HG02610 (cell line): ENCODE measurements at regions not wholly inside any gene's neighbourhood (a gene's known extent, or its start where the extent isn't known, plus 50 kb on each side); places are given as distances from the start of the nearest gene placed in this dataset.

Experiments used
- ATAC-seq: cut with Tn5 transposase; IDR thresholded peaks from one replicate; pipeline ENCODE4 v1.9.1; 2021; ENCODE audit warnings: mild to moderate bottlenecking, moderate library complexity; ENCODE audit not compliant: unreplicated experiment

DNA sequence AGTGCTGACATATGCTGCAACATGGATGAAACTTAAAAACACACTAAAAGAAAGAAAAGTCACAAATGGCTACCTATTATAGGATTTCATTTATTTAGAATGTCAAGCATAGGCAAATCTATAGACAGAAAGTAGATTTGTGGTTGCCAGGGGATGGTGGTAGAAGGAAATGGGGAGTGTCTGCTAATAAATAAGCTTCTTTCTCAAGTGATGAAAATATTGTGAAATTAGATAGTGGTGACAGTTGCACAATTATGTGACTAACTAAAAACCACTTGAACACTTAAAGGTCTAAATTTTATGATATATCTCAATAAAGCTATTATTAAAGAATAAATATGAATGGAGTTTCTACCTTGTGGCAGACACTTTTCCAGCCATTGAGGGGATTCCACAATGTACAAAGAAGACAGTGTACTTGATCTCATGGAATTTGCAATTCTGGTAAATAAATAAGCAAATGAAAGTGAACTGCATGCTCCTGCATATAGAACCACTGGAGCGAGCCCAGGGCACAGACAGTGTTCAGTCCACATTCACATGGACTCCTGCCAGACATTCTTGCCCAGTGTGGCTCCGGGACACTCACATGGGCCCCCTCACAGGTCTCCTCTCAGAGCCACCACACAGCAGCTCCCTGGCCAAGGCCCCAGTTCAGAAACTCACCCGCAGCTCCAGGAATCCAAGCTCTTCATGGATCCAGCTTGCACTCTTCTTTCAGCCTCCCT is 107.1 kb upstream of the ARID2 start:
- no peak for ATAC-seq

DNA sequence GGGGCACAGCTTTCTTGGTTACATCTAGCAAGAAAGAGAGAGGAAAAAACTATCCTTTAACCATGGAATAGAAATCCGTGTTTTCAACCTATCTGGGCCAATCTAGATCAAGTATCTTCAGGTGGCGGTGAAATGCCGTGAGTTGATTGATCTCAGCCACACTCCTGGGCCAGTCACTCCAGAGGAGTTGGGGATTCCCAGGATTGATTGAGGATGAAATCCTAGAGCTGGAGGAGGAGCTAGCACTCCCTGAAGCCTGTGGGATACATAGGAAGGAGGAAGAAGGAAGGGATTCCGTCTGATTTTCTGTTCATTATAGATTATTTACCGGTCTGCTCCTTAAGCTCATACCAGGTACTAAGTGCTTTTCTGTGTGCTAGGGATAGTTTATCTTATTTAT is 106.3 kb upstream of the ARID2 start:
- ATAC-seq, result no peak

DNA sequence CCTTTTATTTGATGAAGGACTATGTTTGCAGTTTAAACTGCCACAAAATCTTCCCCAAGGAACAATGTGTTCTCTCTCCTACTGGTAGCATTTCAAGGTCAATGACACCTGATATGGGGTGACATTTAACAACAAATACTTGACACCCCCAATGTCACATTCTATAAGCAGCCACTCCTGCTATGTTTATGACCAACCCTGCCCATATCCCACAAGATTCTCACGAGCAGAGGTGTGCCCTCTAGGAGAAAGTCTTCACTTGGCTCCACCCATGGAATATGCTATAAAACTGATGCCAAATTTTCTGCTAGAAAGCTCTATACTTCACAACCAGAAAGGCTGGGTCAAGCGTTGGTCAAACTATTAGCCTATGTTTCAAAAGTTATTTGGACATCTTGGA is 105.6 kb upstream of the ARID2 start:
- no peak for ATAC-seq

DNA sequence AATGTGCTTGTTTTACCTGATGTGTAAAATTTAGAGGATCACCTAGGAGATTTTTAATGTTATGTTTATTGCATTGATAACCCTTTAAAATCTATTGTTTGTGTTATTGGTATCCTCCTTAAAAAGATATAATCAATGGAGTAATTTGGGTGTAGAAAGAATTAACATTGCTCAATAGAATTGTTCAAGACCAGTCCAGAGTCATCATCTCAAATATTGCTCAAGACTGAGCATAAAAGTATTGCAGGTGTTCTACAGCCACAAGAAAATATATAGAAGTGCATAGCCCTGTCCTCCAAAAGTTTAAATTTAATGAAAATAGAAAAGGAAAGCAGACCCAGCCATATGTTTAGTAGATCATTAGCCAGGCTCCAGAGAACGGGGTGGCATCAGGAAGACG is 102.5 kb upstream of the ARID2 start:
- no peak for ATAC-seq

DNA sequence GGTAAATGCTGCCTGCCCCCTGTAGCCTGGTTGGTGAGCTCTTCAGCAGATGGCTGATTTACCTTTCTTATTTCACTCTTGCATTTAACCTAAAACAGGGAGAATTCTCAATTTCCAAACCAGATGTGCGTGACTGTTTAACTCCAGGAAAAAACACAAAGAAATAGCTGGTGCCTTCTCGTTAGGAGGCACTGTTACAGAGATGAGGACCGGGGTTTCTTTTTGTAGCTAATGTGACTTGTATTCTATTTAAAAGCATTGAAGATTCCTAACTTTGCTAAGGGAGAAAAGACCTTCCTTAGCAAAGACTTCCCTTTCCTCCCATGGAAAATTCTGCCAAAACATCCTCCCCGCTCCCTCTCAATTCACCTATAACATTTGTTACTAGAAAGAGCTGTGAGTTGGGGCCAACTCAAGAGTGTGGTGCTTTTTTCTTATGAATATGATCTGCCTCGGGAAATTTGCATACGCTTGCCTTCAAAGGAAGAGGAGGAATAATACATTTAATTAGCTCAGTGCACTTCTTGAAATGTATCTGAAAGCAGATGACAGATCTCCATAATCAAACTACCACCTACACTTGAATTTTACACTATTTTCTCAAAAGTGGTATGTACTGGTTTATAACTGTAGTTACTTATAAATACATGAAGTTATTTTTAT is 102.0 kb upstream of the ARID2 start:
- ATAC-seq, result no peak

DNA sequence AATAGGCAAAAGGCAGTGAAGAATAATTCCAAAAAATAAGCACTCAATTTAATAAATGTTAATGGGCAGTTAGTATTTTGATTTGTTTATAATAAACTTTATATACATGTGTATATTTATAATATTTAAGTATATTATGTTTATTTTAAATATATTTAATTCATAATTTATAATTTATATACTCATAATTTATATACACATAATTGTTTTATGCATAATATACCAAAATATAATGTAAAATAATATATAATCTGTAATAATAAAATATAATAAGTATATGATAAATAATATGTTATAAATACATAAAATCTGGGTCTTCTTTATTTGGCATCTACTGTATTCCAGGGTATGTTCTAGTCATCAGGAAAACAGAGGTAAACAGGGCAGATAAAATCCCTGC is 100.2 kb upstream of the ARID2 start:
- ATAC-seq, result no peak

DNA sequence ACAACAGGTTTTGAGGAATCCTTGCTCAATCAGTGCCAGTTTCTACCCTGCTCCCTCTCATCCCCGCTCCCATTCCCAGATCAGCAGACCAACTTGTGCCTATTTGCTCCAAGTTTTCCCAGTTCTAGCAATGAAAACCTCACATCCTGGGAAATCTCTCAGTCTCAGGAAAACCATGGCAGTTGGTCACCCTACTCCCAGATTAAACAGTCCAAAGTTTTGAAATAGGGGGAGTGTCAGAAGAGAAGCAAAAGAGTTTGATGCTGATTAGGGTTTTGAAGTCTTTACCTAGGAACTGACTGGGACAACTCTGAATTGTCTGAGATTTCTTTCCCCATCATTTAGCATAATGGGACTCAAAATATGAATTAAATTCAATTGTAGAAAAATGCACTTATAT is 95.8 kb upstream of the ARID2 start:
- no peak for ATAC-seq

DNA sequence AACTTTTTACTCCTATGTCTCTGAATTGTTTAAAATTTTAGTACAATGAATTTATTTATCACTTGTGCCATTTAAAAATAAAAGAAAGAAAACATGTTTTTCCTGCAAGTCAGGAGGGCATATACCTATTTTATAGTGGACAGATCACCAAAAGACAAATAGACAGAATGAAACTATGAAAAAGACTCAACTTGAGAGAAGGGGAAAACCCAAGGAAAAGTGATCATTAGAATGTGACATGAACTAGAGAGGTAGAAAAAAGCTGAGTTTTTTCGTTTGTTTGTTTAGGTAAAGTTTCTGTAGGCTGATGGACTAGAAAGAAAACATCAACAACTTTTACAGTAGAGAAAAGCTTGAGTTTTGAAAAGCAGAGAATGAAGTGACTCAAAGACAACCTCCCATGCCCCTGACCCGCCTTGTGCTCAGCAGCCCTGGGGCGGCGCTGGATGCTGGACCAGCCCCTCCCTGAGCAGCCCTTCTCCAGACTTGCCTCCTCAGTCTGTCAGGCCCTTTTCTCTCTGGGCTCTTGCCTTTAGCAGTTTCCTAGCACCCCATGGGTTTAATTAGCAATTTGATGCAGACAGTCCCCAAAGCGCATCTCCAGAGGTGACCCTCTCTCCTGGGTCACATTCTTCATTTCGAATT is 95.1 kb upstream of the ARID2 start:
- ATAC-seq, result peak; percentile 72

DNA sequence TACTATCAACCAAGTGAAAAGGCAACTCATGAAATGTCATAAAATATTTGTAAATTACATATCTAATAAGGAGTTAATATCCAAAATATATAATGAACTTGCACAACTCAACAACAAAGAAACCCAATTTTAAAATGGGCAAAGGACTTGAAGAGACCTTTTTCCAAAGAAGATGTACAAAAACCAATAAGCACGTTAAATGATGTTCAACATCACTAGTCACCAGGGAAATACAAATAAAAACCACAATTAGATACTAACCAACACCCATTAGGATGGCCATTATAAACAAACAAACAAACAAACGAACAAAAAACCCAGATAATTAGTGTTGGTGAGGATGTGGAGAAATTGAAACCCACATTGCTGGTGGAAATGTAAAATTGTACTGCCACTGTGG is 92.3 kb upstream of the ARID2 start:
- no peak for ATAC-seq

DNA sequence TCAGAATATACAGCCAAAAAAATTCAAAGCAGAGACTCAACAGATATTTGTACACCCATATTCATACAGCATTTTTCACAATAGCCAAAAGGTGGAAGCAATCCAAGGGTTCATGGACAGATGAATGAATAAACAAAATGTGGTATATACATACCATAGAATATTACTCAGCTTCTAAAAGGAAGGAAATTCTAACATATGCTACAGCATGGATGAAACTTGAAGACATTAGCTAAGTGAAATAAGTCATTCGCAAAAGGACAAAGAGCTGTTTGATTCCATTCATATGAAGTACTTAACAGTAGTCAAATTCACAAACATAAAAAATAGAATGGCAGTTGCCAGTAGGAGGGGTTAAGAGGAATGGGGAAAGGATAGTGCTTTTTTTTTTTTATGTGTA is 91.8 kb upstream of the ARID2 start:
- ATAC-seq, result no peak

DNA sequence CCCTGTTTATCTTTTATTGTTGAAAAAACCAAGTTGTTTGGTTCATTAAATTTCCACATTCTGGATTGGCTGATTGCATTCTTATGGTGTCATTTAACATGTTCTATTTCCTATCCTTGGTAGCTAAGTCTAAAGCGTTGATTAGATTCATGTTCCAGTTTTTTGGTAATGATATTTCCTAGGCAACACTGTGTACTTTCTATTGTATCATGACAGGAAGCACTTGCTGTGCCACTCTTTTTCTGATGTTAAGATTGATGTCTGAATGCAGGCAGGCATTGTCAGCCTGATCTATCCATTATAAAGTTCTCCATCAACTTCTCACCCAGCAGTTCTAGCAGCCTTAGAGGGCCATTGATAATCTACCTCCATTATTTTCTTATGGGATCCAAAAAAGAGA is 91.1 kb upstream of the ARID2 start:
- no peak for ATAC-seq

DNA sequence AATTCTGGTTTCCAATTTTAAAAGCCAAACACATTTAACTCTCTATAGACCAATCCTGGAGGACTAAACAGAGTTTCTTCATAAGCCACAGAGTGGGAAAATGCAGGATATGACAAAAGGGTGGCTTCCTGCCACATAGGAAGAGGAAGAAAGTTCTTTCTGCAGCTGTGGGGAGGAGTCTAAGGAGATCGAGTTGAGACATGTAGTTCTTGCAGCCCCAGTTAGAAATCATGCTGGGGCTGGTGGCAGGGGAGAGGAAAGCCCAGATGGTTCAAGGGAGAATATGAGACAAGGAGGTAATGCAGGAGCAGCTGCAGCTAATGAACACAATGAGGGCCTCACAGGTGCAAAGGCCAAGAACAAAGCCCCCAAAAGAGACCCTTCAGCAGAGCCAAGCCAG is 85.0 kb upstream of the ARID2 start:
- no peak for ATAC-seq

DNA sequence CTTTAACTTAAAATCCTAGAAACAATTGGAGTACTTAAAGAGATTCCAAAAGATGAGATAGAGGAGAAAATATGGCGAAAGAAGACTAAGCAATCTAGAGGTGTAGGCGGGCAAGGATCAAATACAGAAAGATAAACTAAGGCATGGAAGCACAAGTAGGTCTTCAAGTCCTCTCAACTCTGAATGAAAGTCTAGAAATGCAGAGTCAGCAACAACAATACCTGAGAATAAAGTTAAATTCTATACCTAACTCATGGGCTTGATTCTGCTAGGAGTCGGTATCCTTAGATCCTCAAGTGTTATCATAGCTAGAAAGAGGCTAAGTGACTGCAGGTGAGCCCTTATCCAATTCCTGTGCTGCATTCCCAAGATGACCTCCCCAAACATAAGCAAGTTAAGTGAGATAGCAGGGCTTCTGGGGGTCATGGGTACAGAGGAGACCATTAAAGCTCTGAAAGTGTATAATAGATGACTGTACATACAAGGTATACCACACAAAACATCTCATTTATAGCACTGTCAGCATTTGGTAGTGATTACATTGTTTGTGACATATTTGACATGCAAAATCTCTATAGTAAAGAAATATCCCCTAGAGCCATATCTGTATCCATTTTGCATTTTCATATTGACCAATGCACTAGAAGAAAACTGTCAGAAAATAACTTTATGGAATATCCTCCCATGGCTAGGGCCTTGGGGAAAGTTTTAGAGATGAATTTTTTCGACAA is 82.5 kb upstream of the ARID2 start:
- ATAC-seq, result no peak

DNA sequence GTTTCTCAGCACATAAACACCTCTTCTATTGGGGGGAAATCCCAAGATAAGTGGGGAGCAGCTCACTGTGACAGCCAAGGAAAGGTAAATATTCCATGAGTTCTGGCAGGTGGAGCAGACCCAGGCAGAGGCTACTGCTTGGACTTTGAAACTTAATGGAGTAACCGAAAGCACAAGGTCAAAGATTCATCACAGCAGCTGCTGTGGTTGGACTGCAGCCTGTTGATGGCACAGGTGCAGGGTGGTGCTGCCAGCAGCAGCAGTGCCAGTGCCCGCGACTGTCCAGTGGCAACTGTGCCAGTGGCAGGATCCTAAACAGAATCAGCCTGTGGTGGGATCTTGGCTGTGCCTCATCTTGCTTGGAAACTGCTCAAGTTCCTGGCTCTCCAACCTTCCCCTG is 81.4 kb upstream of the ARID2 start:
- ATAC-seq, result no peak

DNA sequence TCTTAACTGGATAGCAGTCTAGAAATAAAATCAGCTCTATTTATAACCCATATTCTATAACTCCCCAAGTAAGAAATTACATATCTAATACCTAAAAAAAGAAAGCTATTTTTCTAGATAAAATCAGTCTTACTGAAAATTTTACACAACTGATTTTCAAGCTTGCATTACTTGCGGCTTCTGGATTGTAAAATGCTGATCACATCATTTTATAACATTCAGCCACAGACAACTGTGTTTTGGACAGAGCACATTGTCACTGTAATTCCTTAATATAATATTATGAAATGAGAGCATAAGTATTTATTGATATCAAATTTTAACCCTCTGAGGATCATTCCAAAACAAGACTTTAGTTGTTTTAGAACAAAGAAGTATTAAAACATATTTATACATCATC is 78.5 kb upstream of the ARID2 start:
- ATAC-seq, result no peak

DNA sequence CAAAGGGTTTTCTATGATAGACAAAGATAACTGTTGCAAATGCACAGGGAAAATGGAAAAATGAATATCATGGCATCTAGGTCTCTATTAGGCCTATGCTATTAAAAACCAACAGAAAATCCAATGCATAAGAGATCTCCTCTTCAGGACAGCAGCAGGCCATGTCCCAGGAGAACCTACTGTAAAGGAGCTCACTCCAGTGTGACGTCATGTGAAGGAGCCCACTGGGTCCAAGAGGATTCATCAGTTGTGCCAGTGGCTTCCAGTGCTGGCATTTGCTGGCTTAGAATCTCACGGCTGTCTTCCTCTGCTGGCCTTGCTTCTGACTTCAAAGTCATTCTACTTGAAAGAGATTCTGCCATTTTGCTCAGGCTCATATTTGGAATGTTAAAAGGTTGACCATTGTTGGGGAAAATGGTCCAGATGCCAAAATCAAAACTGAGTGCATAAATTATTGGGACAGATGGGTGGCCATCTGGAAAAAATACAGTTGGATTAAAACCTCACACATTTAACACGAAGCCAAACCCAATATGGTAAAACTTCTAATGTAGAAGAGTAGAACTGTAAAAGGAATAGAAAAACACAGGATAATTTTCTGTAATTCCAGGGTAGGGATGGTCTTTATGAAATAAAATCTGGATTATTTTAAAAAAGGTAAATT is 75.4 kb upstream of the ARID2 start:
- no peak for ATAC-seq

DNA sequence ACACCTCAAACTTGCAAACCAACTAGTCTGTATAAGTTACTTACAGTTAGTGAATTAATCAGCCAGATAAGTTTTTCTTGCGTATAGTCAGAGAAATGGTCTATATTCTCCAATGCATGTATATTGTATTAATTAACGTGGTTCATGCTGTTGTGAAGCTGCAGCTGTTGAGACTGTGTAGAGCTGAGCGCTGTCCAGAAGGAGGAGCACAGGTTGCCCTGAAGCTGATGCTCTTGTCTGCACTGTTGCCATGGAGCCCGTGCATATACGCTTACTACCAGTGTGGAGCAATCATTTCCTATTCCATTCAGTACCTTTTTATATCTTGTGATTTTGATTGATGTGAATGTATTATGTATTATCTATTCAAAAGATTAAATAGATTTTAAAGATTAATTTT is 74.3 kb upstream of the ARID2 start:
- peak; percentile 61 for ATAC-seq

DNA sequence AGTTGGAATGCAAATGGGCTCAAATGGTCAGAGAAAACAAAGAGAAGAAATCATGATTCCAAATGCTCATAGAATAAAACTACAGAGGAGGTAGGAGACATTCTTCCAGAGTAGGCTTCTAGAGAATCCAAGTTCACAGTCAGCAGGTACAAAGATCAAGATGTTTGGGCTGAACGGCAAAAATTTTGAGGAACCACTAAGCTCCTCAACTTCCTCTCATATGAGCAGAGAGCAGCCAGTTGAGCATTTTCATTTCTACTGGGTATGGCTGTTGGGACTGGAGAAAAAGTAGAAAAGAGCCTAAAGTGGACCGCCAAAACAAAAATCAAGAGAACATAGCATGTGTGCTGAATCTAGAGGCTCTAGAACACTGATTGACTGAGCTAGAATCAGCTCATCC is 73.8 kb upstream of the ARID2 start:
- no peak for ATAC-seq

DNA sequence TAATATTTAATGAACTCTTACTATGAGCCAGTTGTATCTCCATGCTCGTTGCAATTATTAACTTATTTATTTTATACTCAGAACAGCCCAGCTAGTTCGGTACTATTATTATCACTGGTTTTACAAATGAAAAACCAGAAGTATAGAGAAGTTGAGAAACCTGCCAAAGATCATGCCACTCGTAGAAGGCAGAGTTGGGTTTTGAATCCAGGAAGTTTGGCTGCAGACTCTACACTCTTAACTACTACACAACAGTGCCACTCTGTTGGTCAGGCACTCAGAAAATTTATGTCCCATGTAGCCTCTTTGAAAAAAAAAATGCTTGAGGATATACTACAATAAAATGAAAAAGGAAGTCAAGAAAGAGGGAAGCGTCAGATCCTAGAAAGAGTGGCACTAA is 71.5 kb upstream of the ARID2 start:
- ATAC-seq, result no peak

DNA sequence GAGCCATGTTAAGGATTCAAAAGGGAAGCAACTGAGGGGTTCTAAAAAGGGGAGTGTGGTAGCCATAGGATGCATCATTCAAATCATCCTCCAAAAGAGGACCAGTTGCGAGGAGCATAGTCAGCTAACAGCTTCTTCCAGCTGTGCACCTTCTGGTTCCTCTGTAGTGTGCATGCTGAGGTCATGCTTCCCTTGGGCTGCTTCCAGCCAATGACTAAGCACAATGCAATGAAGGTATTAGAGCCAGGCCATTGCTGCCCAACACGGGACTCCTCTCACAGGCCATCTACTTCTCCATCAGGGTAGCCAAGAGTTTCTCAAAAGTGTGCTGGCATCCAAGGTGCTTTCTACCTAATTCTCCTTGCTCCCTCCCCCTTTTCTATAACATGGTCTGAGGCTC is 69.2 kb upstream of the ARID2 start:
- no peak for ATAC-seq

DNA sequence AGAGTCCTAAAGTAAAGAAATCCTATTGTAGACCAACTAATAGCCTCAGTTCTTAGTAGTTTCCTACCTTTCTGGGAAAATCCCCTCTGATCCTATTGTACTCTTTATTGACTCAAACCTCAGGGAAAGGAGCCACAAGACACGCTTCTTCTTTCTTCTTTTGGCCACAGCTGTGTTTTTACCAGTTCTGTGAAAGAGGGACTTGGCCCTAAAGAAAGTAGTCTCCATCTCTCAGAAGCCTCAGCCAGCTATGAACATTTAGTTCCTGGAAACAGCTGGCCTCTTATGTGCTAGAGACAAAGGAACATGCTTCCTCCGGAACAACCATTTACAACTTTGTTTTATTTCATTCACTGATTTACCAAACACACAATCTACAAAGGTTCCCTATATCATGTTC is 66.1 kb upstream of the ARID2 start:
- peak; percentile 54 for ATAC-seq
